Right lobe of liver (tissue), 6 donors: ENCODE measurements at regions not wholly inside any gene's neighbourhood (a gene's known extent, or its start where the extent isn't known, plus 50 kb on each side); places are given as distances from the start of the nearest gene placed in this dataset.

Experiments
- ATAC-seq, 4 donors: fragments of 200-7000 bp; cut with Tn5 transposase; one replicate each; pipeline ENCODE4 v1.9.1; 2020; ENCODE audit warnings: mild to moderate bottlenecking in 4 of 4, moderate library complexity in 4 of 4
- DNase-seq, 3 donors: peaks; one replicate each; pipeline ENCODE4 v3.0.0-alpha.2; 2020
- H3K27ac ChIP-seq, 3 donors: fragments of 200-600 bp; one replicate each; pipeline ENCODE4 v1.8.0; 2022
- H3K27me3 ChIP-seq, 2 donors: fragments of 200-600 bp; one replicate each; pipeline ENCODE4 v1.8.0; 2022
- H3K36me3 ChIP-seq, 4 donors: fragments of 200-600 bp; sonication (generic) in 1 of 4; one replicate each; pipeline versions ENCODE4 v1.5.1 to v1.8.0; 2017 to 2022; ENCODE audit warnings: control low read depth in 1 of 4
- H3K4me1 ChIP-seq, 4 donors: fragments of 200-600 bp; sonication (generic) in 1 of 4; one replicate each; pipeline versions ENCODE4 v1.5.1 to v1.8.0; 2017 to 2022; ENCODE audit warnings: control low read depth in 1 of 4
- H3K4me3 ChIP-seq, 3 donors: fragments of 200-600 bp; one replicate each; pipeline ENCODE4 v1.8.0; 2022
- H3K9me3 ChIP-seq, 4 donors: fragments of 200-600 bp; sonication (generic) in 1 of 4; one replicate each; pipeline versions ENCODE4 v1.5.1 to v1.8.0; 2017 to 2022; ENCODE audit warnings: control low read depth in 1 of 4
- CTCF ChIP-seq, 4 donors: fragments of 200-600 bp in 3 of 4; fragments of 450-650 bp in 1 of 4; IDR thresholded peaks; one replicate each; pipeline versions ENCODE4 v1.5.1 to v1.8.0; 2016 to 2022; ENCODE audit warnings: antibody characterized with exemption in 4 of 4, mild to moderate bottlenecking in 2 of 4
- POLR2A ChIP-seq: fragments of 450-650 bp; IDR thresholded peaks from one replicate; pipeline ENCODE4 v1.6.1; 2017; ENCODE audit warnings: antibody characterized with exemption, mild to moderate bottlenecking
- WGBS: methylation state at CpG from one replicate; pipeline ENCODE4 v1.1.6; 2018; ENCODE audit warnings: low coverage, low lambda C conversion rate; ENCODE audit not compliant: insufficient coverage; ENCODE audit errors: missing lambda C conversion rate; 5-methylcytosine and 5-hydroxymethylcytosine counted together
- intact Hi-C, 2 donors: fragments of 100-400 bp; cut with DNase I; formaldehyde crosslinking; loops; one replicate each; pipeline versions ENCODE4 v1.11.2 to v1.14.1; 2022
- donor health status: DM: no; HTN: yes; CAD: no.
- donor health status: DM: no; HTN: no; CAD: no.
- donor health status: DM: no; HTN: no; CAD: no.
- donor health status: DM: no; HTN: yes; CAD: no.
- donor health status: DM: no; HTN: yes; CAD: no.

GRCh38 chr20:19823971-19824370 is 65.9 kb downstream of the RIN2 start:
- Histone ChIP-seq H3K27ac (no peak overlapping the region), H3K27me3 (no peaks in the 10 kb centered on the region), H3K4me1 (no peaks in the 10 kb centered on the region), H3K4me3 (no peak overlapping the region), H3K9me3 (no peaks in the 10 kb centered on the region), H3K36me3 (no peaks in the 10 kb centered on the region)
- ATAC-seq (peak in 3 of 4 donors; percentile 30 to 62 (median 41)), DNase-seq (no peak)
- WGBS: 56% methylated on average over 5 of the region's 10 CpGs
- TF ChIP-seq CTCF (IDR thresholded peaks at IDR 0.05) (no peak), POLR2A (no peak)
- intact Hi-C loops: no loop called here

- H3K27me3 ChIP-seq: no peaks in the 10 kb centered on the region
- no peak overlapping the region for H3K27ac ChIP-seq
- DNase-seq (no peak), ATAC-seq (no peak)
- no peaks in the 10 kb centered on the region for H3K4me1 ChIP-seq
- TF ChIP-seq CTCF (IDR thresholded peaks at IDR 0.05) (no peak), POLR2A (no peak)
- intact Hi-C loops: no loop called here
- H3K4me3 ChIP-seq: no peak overlapping the region
- H3K9me3 ChIP-seq: no peaks in the 10 kb centered on the region
- no peaks in the 10 kb centered on the region for H3K36me3 ChIP-seq
- no CpG with 5 or more reads among the region's 3 CpGs for WGBS
Measured at GRCh38 chr20:19824861-19825260, 66.8 kb downstream of the RIN2 start.

GRCh38 chr20:19826179-19826914 is 68.3 kb downstream of the RIN2 start:
- Histone ChIP-seq H3K9me3 (no peaks in the 10 kb centered on the region), H3K27ac (no peak overlapping the region), H3K4me3 (no peak overlapping the region), H3K4me1 (no peaks in the 10 kb centered on the region), H3K27me3 (no peaks in the 10 kb centered on the region), H3K36me3 (no peaks in the 10 kb centered on the region)
- WGBS: 80% methylated on average over 3 of the region's 3 CpGs
- intact Hi-C loops: no loop called here
- ATAC-seq (no peak), DNase-seq (no peak)
- TF ChIP-seq CTCF (IDR thresholded peaks at IDR 0.05) (no peak), POLR2A (no peak)

GRCh38 chr20:19827818-19828217 is 69.8 kb downstream of the RIN2 start:
- Histone ChIP-seq H3K4me1 (no peaks in the 10 kb centered on the region), H3K27me3 (no peaks in the 10 kb centered on the region), H3K36me3 (no peaks in the 10 kb centered on the region), H3K4me3 (no peak overlapping the region), H3K27ac (no peak overlapping the region), H3K9me3 (no peaks in the 10 kb centered on the region)
- 31% methylated on average over 1 of the region's 1 CpG for WGBS
- ATAC-seq (no peak), DNase-seq (no peak)
- TF ChIP-seq CTCF (IDR thresholded peaks at IDR 0.05) (no peak), POLR2A (no peak)
- intact Hi-C loops: no loop called here
